T1000 (cell line): ENCODE measurements at regions not wholly inside any gene's neighbourhood (a gene's known extent, or its start where the extent isn't known, plus 50 kb on each side); places are given as distances from the start of the nearest gene placed in this dataset.
A peak's percentile ranks its signal among the peaks of the same experiment; 100 is the strongest.
"Not testable (repeated sequence)": the region's sequence is repeated elsewhere in the genome, so short reads cannot be mapped to it uniquely, and the experiment has no call there.

Source experiments
- DNase-seq: peaks from one replicate; lab custom pipeline; 2025; ENCODE audit warnings: mixed read lengths; lab: John Stamatoyannopoulos, UW

- no peak for DNase-seq
These were observed 85.6 kb upstream of the XPO1 start for GRCh38 chr2:61623747-61624146.

DNA sequence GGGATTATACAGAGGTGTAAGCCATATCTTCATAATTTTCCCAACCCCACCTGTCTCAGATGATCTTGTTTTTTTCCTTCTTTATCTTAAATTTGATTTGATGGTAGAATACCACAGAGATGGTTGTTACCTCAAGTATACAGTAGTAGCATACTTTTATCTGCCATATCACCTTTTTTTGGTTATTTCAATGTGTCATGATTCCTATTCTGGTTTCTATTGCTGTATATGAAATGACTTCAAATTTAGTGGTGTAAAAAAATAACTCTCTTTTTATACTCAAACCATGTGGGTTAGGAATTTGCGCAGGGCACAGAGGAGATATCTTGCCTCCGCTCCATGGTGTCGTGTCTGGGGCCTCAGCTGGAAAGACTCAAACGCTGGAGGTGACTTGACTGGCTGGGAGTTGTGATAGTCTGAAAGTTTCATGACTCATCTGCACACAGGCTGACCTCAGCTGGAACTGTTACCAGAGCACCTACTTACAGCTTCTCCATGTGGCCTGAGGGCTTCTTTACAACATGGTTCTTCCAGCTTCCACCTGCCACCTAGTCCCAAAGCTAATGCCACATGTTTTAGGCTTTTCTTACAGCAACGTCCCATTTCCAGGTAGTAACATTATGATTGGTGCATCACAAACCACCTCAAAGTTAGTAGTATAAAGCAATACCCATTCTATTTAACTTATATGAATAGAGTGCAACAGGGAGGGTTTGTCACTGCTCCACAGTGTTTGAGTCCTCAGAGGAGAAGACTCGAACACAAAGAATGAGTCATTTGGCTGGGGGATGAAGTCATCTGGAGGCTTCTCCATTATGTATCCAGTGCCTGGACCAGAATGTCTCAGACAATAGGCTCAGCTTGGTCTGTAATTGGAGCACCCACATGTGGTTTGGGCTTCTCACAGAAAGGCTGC is 82.3 kb upstream of the XPO1 start:
- DNase-seq, result peak; percentile 42

DNA sequence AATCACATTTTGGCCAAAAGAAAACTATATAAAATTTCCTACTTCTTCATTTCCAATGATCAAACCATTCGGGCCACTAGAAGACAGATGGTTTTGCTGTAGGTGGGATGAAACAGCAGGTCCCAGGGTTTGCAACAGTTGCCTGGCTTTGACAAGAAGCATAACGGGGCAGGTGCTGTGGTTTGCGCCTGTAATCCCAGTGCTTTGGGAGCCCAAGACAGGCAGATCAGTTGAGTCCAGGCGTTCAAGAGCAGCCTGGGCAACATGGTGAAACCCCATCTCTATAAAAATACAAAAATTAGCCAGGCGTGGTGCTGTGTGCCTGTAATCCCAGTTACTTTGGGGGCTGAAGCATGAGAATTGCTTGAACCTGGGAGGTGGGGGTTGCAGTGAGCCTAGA is 81.4 kb upstream of the XPO1 start:
- DNase-seq, result no peak

GRCh38 chr2:61617610-61618009 is 79.5 kb upstream of the XPO1 start:
- no peak for DNase-seq

DNA sequence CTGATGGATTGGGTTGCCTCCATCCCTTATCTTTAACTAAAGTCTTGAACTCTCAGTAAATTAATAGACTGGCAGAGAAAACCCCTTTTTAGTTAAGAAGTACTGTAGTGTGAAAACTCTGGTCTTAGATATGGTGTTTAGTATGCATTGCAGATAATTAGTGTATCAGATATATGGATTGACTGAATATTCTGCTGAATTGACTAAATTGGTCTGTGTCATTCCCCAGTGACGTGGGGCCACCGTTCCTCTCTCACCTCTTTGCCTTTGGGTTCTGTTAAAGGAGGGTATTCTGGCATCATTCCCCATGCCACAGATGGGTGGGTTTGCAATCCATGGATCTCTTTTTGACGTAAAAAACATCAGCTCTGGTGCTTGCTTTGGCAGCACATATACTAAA is 67.1 kb upstream of the XPO1 start:
- no peak for DNase-seq

GRCh38 chr2:61604433-61604832 is 66.3 kb upstream of the XPO1 start:
- DNase-seq, result no peak

GRCh38 chr2:61598515-61599156 is 60.5 kb upstream of the XPO1 start:
- DNase-seq, result peak; percentile 2

- DNase-seq, result no peak
These were observed 59.4 kb upstream of the XPO1 start for GRCh38 chr2:61597300-61598289.

DNA sequence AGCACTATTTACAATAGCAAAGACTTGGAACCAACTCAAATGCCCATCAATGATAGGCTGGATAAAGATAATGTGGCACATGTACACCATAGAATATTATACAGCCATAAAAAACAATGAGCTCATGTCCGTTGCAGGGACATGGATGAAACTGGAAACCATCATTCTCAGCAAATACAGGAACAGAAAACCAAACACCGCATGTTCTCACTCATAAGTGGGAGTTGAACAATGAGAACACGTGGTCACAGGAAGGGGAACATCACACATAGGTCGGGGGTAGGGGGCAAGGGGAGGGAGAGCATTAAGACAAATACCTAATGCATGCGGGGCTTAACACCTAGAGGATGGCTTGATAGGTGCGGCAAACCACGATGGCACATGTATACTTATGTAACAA is 56.0 kb upstream of the XPO1 start:
- DNase-seq, result not testable (repeated sequence)

DNA sequence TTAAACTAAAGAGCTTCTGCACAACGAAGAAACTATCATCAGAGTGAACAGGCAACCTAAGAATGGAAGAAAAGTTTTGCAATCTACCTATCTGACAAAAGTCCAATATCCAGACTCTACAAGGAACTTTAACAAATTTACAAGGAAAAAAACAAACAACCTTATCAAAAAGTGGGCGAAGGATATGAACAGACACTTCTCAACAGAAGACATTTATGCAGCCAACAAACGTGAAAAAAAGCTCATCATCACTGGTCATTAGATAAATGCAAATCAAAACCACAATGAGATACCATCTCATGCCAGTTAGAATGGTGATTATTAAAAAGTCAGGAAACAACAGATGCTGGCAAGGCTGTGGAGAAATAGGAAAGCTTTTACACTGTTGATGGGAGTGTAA is 55.5 kb upstream of the XPO1 start:
- DNase-seq, result not testable (repeated sequence)

GRCh38 chr2:61590214-61590613 is 52.1 kb upstream of the XPO1 start:
- DNase-seq, result no peak

GRCh38 chr2:61588566-61588965 is 50.4 kb upstream of the XPO1 start:
- DNase-seq, result no peak
